ENCODE measurements at regions not wholly inside any gene's neighbourhood (a gene's known extent, or its start where the extent isn't known, plus 50 kb on each side); places are given as distances from the start of the nearest gene placed in this dataset.

GRCh38 chr9:82154573-82154972, 166.0 kb downstream of the SPATA31D1 start:
- TF ChIP-seq CTCF (IDR thresholded peaks at IDR 0.05), result no peak
- no peak for TF ChIP-seq POLR2A (IDR thresholded peaks at IDR 0.05)

Measured in lower leg skin (tissue), 3 donors.